Fibroblast of mammary gland (primary cell): ENCODE measurements at regions not wholly inside any gene's neighbourhood (a gene's known extent, or its start where the extent isn't known, plus 50 kb on each side); places are given as distances from the start of the nearest gene placed in this dataset.

Source experiments
- DNase-seq: peaks from one replicate; pipeline ENCODE4 v3.0.0-alpha.2; 2010; ENCODE audit warnings: low read depth
- H3K4me3 ChIP-seq: 2 replicates; pipeline ENCODE4 v1.5.1; 2011; ENCODE audit warnings: low read depth, mild to moderate bottlenecking, low read length, moderate library complexity; ENCODE audit not compliant: control insufficient read depth
- CTCF ChIP-seq: conservative IDR thresholded peaks from 2 replicates; pipeline ENCODE4 v1.5.1; 2011; ENCODE audit warnings: low read depth, low read length, inconsistent platforms; ENCODE audit not compliant: control insufficient read depth, insufficient read depth

- DNase-seq = no peak
- TF ChIP-seq CTCF = no peak
- no peak overlapping the region for H3K4me3 ChIP-seq
These were observed 422.5 kb upstream of the SGCG start for GRCh38 chr13:22758245-22758644.

DNA sequence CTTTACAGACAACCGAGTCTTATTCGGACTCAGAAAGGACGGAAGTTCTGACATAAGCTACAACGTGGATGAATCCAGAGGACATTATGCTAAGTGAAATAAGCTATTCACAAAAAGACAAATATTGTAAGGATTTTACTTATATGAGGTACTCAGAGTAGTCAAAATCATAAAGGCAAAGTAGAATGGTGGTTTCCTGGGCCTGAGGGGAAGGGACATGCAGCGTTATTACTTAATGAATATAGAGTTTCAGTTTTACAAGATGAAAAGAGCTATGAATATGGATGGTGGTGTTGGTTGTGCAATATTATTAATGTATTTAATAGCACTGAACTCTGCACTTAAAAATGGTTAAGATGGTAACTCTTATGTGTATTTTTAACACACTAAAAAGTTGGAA lies 419.1 kb upstream of the SGCG start:
- H3K4me3 ChIP-seq = no peak overlapping the region
- DNase-seq = no peak
- TF ChIP-seq CTCF = no peak

DNA sequence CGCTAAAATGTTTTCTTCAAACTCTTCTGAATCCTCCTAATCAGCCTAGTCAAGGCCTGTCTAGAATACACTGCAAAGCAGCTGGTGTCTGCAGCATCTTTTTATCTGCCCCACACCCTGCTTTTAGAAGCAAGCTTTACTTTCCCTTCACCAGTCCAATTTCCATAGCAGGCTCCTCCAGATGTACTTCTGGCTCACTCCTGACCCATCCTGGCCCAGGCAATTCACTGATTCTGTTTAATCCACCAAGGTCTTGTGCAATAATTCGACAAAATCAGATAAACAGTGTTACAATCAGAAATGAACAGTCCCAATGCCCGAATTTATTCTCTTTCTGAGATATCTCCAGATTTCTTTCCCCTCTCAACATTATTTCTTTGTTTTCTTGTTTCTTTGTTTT lies 415.2 kb upstream of the SGCG start:
- H3K4me3 ChIP-seq = no peak overlapping the region
- no peak for TF ChIP-seq CTCF
- no peak for DNase-seq

GRCh38 chr13:22770891-22771290 lies 409.9 kb upstream of the SGCG start:
- H3K4me3 ChIP-seq = no peak overlapping the region
- no peak for DNase-seq
- TF ChIP-seq CTCF = no peak

DNA sequence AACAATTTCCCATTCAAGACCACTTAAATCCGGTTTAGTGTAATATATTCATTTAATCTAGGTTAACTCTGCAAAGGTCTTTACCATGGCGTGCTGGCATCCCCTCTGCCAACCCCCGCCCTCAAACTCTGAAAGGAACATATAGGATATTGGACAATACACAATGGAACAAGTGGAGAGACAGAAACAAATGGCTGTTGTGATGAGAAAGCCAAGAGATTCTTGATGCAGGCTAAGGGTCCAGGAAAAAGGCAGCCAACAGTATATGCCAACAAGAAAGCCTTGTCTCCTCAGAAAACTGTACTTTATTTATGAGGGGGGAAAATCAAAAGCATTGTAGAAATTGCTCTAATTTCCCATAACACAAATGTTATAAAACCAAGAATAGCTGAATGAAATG lies 407.3 kb upstream of the SGCG start:
- H3K4me3 ChIP-seq = no peak overlapping the region
- no peak for TF ChIP-seq CTCF
- DNase-seq = no peak

- no peak overlapping the region for H3K4me3 ChIP-seq
- no peak for DNase-seq
- TF ChIP-seq CTCF = no peak
These were observed 404.2 kb upstream of the SGCG start for GRCh38 chr13:22776394-22777186.
